AG09319 (cell line): ENCODE measurements at regions not wholly inside any gene's neighbourhood (a gene's known extent, or its start where the extent isn't known, plus 50 kb on each side); places are given as distances from the start of the nearest gene placed in this dataset.

Experiments used
- DNase-seq: peaks from one replicate; pipeline ENCODE4 v3.0.0-alpha.2; 2010; ENCODE audit warnings: low read depth; ENCODE audit errors: extremely low read depth
- CTCF ChIP-seq: IDR thresholded peaks from 2 replicates; pipeline ENCODE4 v1.5.1; 2011; ENCODE audit warnings: low read depth, mild to moderate bottlenecking, inconsistent platforms, low read length, moderate library complexity

GRCh38 chr11:26188554-26188953 is 143.4 kb upstream of the ANO3 start:
- no peak for TF ChIP-seq CTCF
- no peak for DNase-seq

- no peak for DNase-seq
- TF ChIP-seq CTCF: no peak
Measured at GRCh38 chr11:26191193-26191592, 140.7 kb upstream of the ANO3 start.

GRCh38 chr11:26193694-26194365 is 138.1 kb upstream of the ANO3 start:
- DNase-seq: no peak
- TF ChIP-seq CTCF: no peak

- no peak for DNase-seq
- no peak for TF ChIP-seq CTCF
Measured at GRCh38 chr11:26194881-26195280, 137.0 kb upstream of the ANO3 start.

GRCh38 chr11:26198532-26199096 is 133.3 kb upstream of the ANO3 start:
- TF ChIP-seq CTCF: no peak
- no peak for DNase-seq

- DNase-seq: no peak
- no peak for TF ChIP-seq CTCF
Measured at GRCh38 chr11:26199331-26200095, 132.4 kb upstream of the ANO3 start.

- DNase-seq: no peak
- TF ChIP-seq CTCF: no peak
Measured at GRCh38 chr11:26201411-26201810, 130.5 kb upstream of the ANO3 start.
